HepG2 (cell line): ENCODE measurements at regions not wholly inside any gene's neighbourhood (a gene's known extent, or its start where the extent isn't known, plus 50 kb on each side); places are given as distances from the start of the nearest gene placed in this dataset.
A peak's percentile ranks its signal among the peaks of the same experiment; 100 is the strongest.

Source experiments
- ARID4A ChIP-seq: sonication (generic); formaldehyde crosslinking; IDR thresholded peaks from 2 replicates; pipeline ENCODE4 v1.5.0; 2020; ENCODE audit warnings: mild to moderate bottlenecking, missing genetic modification reagents, borderline replicate concordance
- ATF7-NPFF ChIP-seq: sonication (generic); formaldehyde crosslinking; IDR thresholded peaks from 2 replicates; pipeline ENCODE4 v1.8.1; 2023; ENCODE audit warnings: mild to moderate bottlenecking, low read depth, missing genetic modification reagents, moderate library complexity
- BCL6 ChIP-seq: IDR thresholded peaks from 2 replicates; pipeline ENCODE4 v1.6.1; 2016; ENCODE audit warnings: missing genetic modification reagents, missing compliant biosample characterization
- DMAP1 ChIP-seq: IDR thresholded peaks from 2 replicates; pipeline ENCODE4 v1.6.1; 2016
- EED ChIP-seq: sonication (generic); formaldehyde crosslinking; IDR thresholded peaks from 2 replicates; pipeline ENCODE4 v1.5.0; 2020; ENCODE audit warnings: mild to moderate bottlenecking, missing genetic modification reagents
- HDAC1 ChIP-seq: sonication (generic); formaldehyde crosslinking; IDR thresholded peaks from 2 replicates; pipeline ENCODE4 v1.5.1; 2020; ENCODE audit warnings: mild to moderate bottlenecking, missing genetic modification reagents
- MXD1 ChIP-seq: sonication (generic); formaldehyde crosslinking; IDR thresholded peaks from 2 replicates; pipeline ENCODE4 v1.4.0; 2020; ENCODE audit warnings: mild to moderate bottlenecking, missing genetic modification reagents
- NCOR1 ChIP-seq: fragments of 200-600 bp; sonication (generic); IDR thresholded peaks from 2 replicates; pipeline ENCODE4 v1.7.0; 2017; ENCODE audit warnings: antibody characterized with exemption, low read length, borderline replicate concordance
- POGZ ChIP-seq: sonication (generic); formaldehyde crosslinking; IDR thresholded peaks from 2 replicates; pipeline ENCODE4 v1.4.0; 2020; ENCODE audit warnings: mild to moderate bottlenecking, missing genetic modification reagents
- RARA ChIP-seq: IDR thresholded peaks from 2 replicates; pipeline ENCODE4 v1.6.1; 2016; ENCODE audit warnings: missing genetic modification reagents, missing compliant biosample characterization
- REXO4 ChIP-seq: sonication (generic); formaldehyde crosslinking; IDR thresholded peaks from 2 replicates; pipeline ENCODE4 v1.8.0; 2022; ENCODE audit warnings: missing genetic modification reagents, mild to moderate bottlenecking, borderline replicate concordance
- TBX2 ChIP-seq: sonication (generic); formaldehyde crosslinking; IDR thresholded peaks from 2 replicates; pipeline ENCODE4 v1.5.0; 2020; ENCODE audit warnings: missing genetic modification reagents, mild to moderate bottlenecking, borderline replicate concordance
- THAP11 ChIP-seq: IDR thresholded peaks from 2 replicates; pipeline ENCODE4 v1.6.1; 2016; ENCODE audit warnings: missing biosample characterization, missing genetic modification reagents
- ZBTB8A ChIP-seq: sonication (generic); formaldehyde crosslinking; IDR thresholded peaks from 2 replicates; pipeline ENCODE4 v1.4.0; 2020; ENCODE audit warnings: mild to moderate bottlenecking, low read depth, missing genetic modification reagents, borderline replicate concordance
- ZNF143 ChIP-seq: sonication (generic); formaldehyde crosslinking; IDR thresholded peaks from 2 replicates; pipeline ENCODE4 v1.4.0; 2020; ENCODE audit warnings: missing genetic modification reagents
- ZNF556 ChIP-seq: sonication (generic); formaldehyde crosslinking; IDR thresholded peaks from 2 replicates; pipeline ENCODE4 v1.4.0; 2020; ENCODE audit warnings: mild to moderate bottlenecking, missing genetic modification reagents, borderline replicate concordance
- ZNF570 ChIP-seq: sonication (generic); formaldehyde crosslinking; IDR thresholded peaks from 2 replicates; pipeline ENCODE4 v1.4.0; 2020; ENCODE audit warnings: mild to moderate bottlenecking, missing genetic modification reagents, borderline replicate concordance
- ZNF720 ChIP-seq: sonication (generic); formaldehyde crosslinking; IDR thresholded peaks from 2 replicates; pipeline ENCODE4 v1.4.0; 2020; ENCODE audit warnings: missing genetic modification reagents
- ZNF790 ChIP-seq: sonication (generic); formaldehyde crosslinking; IDR thresholded peaks from 2 replicates; pipeline ENCODE4 v1.8.0; 2022; ENCODE audit warnings: missing genetic modification reagents, mild to moderate bottlenecking, borderline replicate concordance
- ZNF839 ChIP-seq: sonication (generic); formaldehyde crosslinking; IDR thresholded peaks from 2 replicates; pipeline ENCODE4 v1.4.0; 2020; ENCODE audit warnings: missing genetic modification reagents, mild to moderate bottlenecking, borderline replicate concordance
- ZSCAN20 ChIP-seq: sonication (generic); formaldehyde crosslinking; IDR thresholded peaks from 2 replicates; pipeline ENCODE4 v1.4.0; 2020; ENCODE audit warnings: missing genetic modification reagents, mild to moderate bottlenecking, borderline replicate concordance

GRCh38 chr2:175606010-175606841, 395.8 kb downstream of the LNPK start (continued):
- TF ChIP-seq THAP11 (CRISPR knock-in tag) (peak; percentile 80), REXO4 (CRISPR knock-in tag) (no peak), DMAP1 (CRISPR knock-in tag) (peak; percentile 32; the same call in 1 of the 2 replicates), EED (CRISPR knock-in tag) (no peak; the same call in 1 of the 2 replicates), ZNF839 (no peak), POGZ (CRISPR knock-in tag) (peak; percentile 73), ZNF790 (CRISPR knock-in tag) (no peak), ATF7-NPFF (CRISPR knock-in tag) (no peak; the same call in none of the 2 replicates), TBX2 (CRISPR knock-in tag) (peak; percentile 93), ZNF556 (peak; percentile 60; the same call in 1 of the 2 replicates), ARID4A (CRISPR knock-in tag) (peak; percentile 54; the same call in 1 of the 2 replicates), BCL6 (CRISPR knock-in tag) (peak; percentile 85), ZBTB8A (0 out of 2 replicates have a peak, but pooled peaks have one; percentile 29), HDAC1 (CRISPR knock-in tag) (peak; percentile 87), ZSCAN20 (no peak), MXD1 (CRISPR knock-in tag) (no peak), ZNF570 (CRISPR knock-in tag) (no peak), ZNF720 (CRISPR knock-in tag) (no peak), RARA (peak; percentile 68), ZNF143 (no peak), NCOR1 (peak; percentile 98)
